ENCODE measurements at regions not wholly inside any gene's neighbourhood (a gene's known extent, or its start where the extent isn't known, plus 50 kb on each side); places are given as distances from the start of the nearest gene placed in this dataset.

DNA sequence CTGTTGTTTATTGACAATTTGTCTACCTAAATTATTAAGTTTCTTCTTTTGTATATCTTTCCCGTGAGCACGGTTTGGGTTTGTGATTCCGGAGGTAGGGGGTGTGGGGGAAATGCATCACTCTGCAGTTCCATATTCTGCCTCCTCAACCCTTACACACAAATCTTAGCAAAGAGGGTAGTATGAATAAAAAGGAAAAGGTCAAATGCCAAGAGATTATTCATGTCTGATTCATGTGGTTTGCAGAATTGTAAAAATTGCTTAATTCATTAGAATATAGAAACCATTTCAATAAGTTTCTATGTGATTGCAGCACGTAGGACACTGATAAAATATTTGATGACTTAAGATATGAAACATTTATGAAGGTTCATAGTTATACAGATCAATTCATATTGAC is 601.9 kb downstream of the SEMA5A start:
- DNase-seq, result no peak

- no peak for DNase-seq
These were observed 599.9 kb downstream of the SEMA5A start for GRCh38 chr5:8945972-8946371.

- DNase-seq, result no peak
These were observed 596.0 kb downstream of the SEMA5A start for GRCh38 chr5:8949908-8950307.

DNA sequence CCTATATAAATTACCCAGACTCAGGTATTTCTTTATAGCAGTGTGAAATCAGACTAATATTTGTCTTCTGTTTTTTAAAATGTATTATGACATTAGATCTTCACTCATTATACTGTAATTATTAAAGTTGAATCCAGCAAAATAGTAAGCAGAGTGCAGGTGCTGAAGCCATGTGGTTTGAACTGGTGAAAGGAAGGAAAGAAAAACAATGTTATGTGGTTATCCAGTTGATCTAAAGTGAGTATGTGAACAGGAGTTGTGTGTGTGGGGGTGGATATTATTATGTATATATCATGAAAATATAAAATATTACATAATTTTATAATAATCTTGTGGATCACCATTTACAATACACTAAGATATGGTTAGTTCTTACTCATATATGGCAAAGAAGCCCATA is 593.7 kb downstream of the SEMA5A start:
- DNase-seq, result no peak

- no peak for DNase-seq
These were observed 592.9 kb downstream of the SEMA5A start for GRCh38 chr5:8953016-8953415.

GRCh38 chr5:8953911-8954438 is 591.9 kb downstream of the SEMA5A start:
- no peak for DNase-seq

- no peak for DNase-seq
These were observed 591.1 kb downstream of the SEMA5A start for GRCh38 chr5:8954801-8955200.

DNA sequence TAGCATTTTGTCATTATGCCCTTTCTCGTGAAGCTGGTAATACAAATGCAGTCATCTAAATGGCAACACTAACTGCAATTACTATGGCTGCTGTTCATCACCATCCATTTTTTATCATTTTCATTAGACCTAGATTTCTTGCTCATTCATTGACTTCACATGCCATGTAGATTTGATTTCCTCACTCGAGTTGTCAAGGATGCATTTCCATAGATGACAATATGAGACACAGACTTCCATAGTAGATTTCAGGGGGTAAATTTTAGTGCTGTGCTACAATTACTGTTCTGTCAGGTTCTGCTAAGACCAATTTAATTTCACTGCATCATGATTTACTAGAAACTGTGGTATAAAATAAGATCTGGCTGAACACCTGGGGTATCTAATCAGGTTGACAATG is 589.2 kb downstream of the SEMA5A start:
- DNase-seq, result no peak

DNA sequence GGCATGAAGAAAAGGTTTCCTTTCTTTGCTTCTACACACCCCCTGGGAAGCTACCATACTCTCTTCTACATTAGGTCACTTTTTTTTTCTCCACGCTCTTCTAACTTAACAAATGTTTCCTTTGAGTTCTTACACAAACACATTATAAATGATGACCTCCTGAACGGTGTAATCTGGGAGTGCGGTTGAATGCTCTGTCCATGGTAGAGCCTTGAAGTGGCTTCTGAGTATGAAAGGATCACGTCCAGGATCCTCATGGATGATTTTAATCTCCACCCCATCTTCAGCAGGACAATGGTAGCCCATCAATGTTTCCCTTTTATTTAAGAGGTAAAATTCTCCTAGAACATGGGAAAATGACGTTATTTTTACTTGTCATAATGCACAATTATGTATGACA is 587.3 kb downstream of the SEMA5A start:
- DNase-seq, result no peak

GRCh38 chr5:8961219-8961618 is 584.7 kb downstream of the SEMA5A start:
- no peak for DNase-seq

- DNase-seq, result no peak
These were observed 583.9 kb downstream of the SEMA5A start for GRCh38 chr5:8961956-8962355.

- no peak for DNase-seq
These were observed 564.9 kb downstream of the SEMA5A start for GRCh38 chr5:8981016-8981415.

GRCh38 chr5:8981496-8981895 is 564.4 kb downstream of the SEMA5A start:
- no peak for DNase-seq

- no peak for DNase-seq
These were observed 561.5 kb downstream of the SEMA5A start for GRCh38 chr5:8984386-8984785.
